K562 (cell line): ENCODE measurements at regions not wholly inside any gene's neighbourhood (a gene's known extent, or its start where the extent isn't known, plus 50 kb on each side); places are given as distances from the start of the nearest gene placed in this dataset.

Source experiments
- ATAC-seq: fragments of 200-7000 bp; cut with Tn5 transposase; 3 replicates; pipeline ENCODE4 v1.9.1; 2020; ENCODE audit warnings: moderate library complexity
- BruUV-seq: library from RNA; stranded (reverse); fragments of 400-500 nt; replicated peaks from 2 replicates; lab custom pipeline; 2021; lab: Mats Ljungman, UMichigan
- CTCF ChIA-PET: fragments of 300-600 bp; formaldehyde crosslinking; extraction: SDS; loops from one replicate; lab custom pipeline; 2021; ENCODE audit warnings: low intra/inter-chr PET ratio; lab: Yijun Ruan, JAX
- POLR2A ChIA-PET: fragments of 300-600, 350-650 bp; sonication (Branson Sonifier 250); formaldehyde crosslinking; extraction: SDS; loops from one replicate; lab custom pipeline; 2021; ENCODE audit warnings: antibody characterized with exemption, inconsistent platforms; lab: Yijun Ruan, JAX
- DNase-seq, 4 experiments: peaks; one replicate each; pipeline versions ENCODE4 v3.0.0 to v3.0.0-alpha.2; 2011 to 2018; ENCODE audit warnings: low spot score in 3 of 4, mixed read lengths in 3 of 4; ENCODE audit errors: extremely low read depth in 1 of 4
- FAIRE-seq: peaks from 2 replicates; lab custom pipeline; 2011; peaks lifted over from hg19 to GRCh38; lab: Jason Lieb, UNC
- H2AFZ ChIP-seq: 2 replicates; pipeline ENCODE4 v1.6.0; 2011; ENCODE audit warnings: low read depth, low read length, control low read depth, inconsistent platforms
- H3K27ac ChIP-seq: fragments of 200-600 bp; 3 replicates; pipeline ENCODE4 v1.8.0; 2011; ENCODE audit warnings: low read depth, mild to moderate bottlenecking, control low read depth, inconsistent platforms, low read length, moderate library complexity, mixed read lengths; ENCODE audit errors: extremely low read depth
- H3K27me3 ChIP-seq, 2 experiments: fragments of 300-600 bp in 1 of 2; 2 replicates in 1 of 2; 3 replicates in 1 of 2; pipeline versions ENCODE4 v1.6.0 to v1.8.0; 2011; ENCODE audit warnings: inconsistent platforms in 2 of 2, low read length in 2 of 2, mild to moderate bottlenecking in 1 of 2, mixed read lengths in 1 of 2, moderate library complexity in 1 of 2; ENCODE audit not compliant: control insufficient read depth in 2 of 2, insufficient read depth in 2 of 2
- H3K36me3 ChIP-seq: fragments of 300-600 bp; 3 replicates; pipeline ENCODE4 v1.8.0; 2011; ENCODE audit warnings: mild to moderate bottlenecking, low read length, inconsistent platforms; ENCODE audit not compliant: control insufficient read depth, insufficient read depth
- H3K4me1 ChIP-seq, 2 experiments: fragments of 200-600 bp in 1 of 2; replicated peaks in 1 of 2; 2 replicates in 1 of 2; 3 replicates in 1 of 2; pipeline versions ENCODE4 v1.5.1 to v1.8.0; 2011; ENCODE audit warnings: inconsistent platforms in 2 of 2, low read length in 2 of 2, mild to moderate bottlenecking in 1 of 2, mixed read lengths in 1 of 2, moderate library complexity in 1 of 2; ENCODE audit not compliant: control insufficient read depth in 2 of 2, insufficient read depth in 2 of 2
- H3K4me2 ChIP-seq: 2 replicates; pipeline ENCODE4 v1.6.1; 2011; ENCODE audit warnings: low read length, control low read depth, inconsistent platforms, mixed read lengths; ENCODE audit not compliant: insufficient read depth
- H3K4me3 ChIP-seq: fragments of 200-600 bp; sonication (generic), shearing (Covaris generic); 2 replicates; pipeline ENCODE4 v1.5.1; 2016; ENCODE audit warnings: control low read depth, inconsistent platforms
- H3K79me2 ChIP-seq: fragments of 200-600 bp; 3 replicates; pipeline ENCODE4 v1.8.0; 2011; ENCODE audit warnings: low read length, inconsistent platforms; ENCODE audit not compliant: control insufficient read depth, insufficient read depth
- H3K9ac ChIP-seq, 2 experiments: 2 replicates each; pipeline versions ENCODE4 v1.6.0 to v1.6.1; 2011; ENCODE audit warnings: low read depth in 2 of 2, low read length in 2 of 2, control low read depth in 1 of 2, inconsistent platforms in 1 of 2, mild to moderate bottlenecking in 1 of 2, mixed read lengths in 1 of 2; ENCODE audit not compliant: insufficient read depth in 1 of 2
- H3K9me1 ChIP-seq: one replicate; pipeline ENCODE4 v1.6.0; 2011; ENCODE audit warnings: inconsistent platforms, mild to moderate bottlenecking, low read length, moderate library complexity; ENCODE audit not compliant: control insufficient read depth, insufficient read depth
- H3K9me3 ChIP-seq: replicated peaks from 2 replicates; pipeline ENCODE4 v1.5.1; 2011; ENCODE audit warnings: low read depth, low read length, inconsistent platforms; ENCODE audit not compliant: control insufficient read depth, insufficient read depth
- H4K20me1 ChIP-seq: replicated peaks from 2 replicates; pipeline ENCODE4 v1.6.1; 2011; ENCODE audit warnings: low read length, inconsistent platforms, mixed read lengths; ENCODE audit not compliant: control insufficient read depth, insufficient read depth
- PTTG1 ChIP-seq: fragments of 450-650 bp; IDR thresholded peaks from 2 replicates; pipeline ENCODE4 v1.6.1; 2016; ENCODE audit warnings: low read depth, mild to moderate bottlenecking, missing genetic modification characterization, missing compliant biosample characterization
- RBBP5 ChIP-seq: fragments of 200-600 bp; sonication (generic); IDR thresholded peaks from 2 replicates; pipeline ENCODE4 v1.6.1; 2012; ENCODE audit warnings: borderline replicate concordance, mild to moderate bottlenecking, low read length, control low read depth, inconsistent platforms; ENCODE audit not compliant: insufficient read depth, poor library complexity, severe bottlenecking
- SPI1 ChIP-seq: IDR thresholded peaks from 2 replicates; pipeline ENCODE4 v1.6.1; 2011; ENCODE audit warnings: low read depth, low read length, control low read depth, borderline replicate concordance
- WGBS: fragments of 100-300 bp; shearing (Covaris generic); methylation state at CpG from one replicate; pipeline ENCODE4 v1.1.6; 2016; ENCODE audit warnings: low coverage, mixed read lengths; ENCODE audit not compliant: insufficient coverage; ENCODE audit errors: missing lambda C conversion rate; 5-methylcytosine and 5-hydroxymethylcytosine counted together
- in situ Hi-C: fragments of 300-500 bp; cut with MboI; formaldehyde crosslinking; loops from 4 replicates; pipeline ENCODE4 v1.15.0; 2018; ENCODE audit warnings: inconsistent platforms, mixed read lengths
- intact Hi-C: fragments of 100-400 bp; cut with micrococcal nuclease; formaldehyde crosslinking; loops from 2 replicates; pipeline ENCODE4 v1.14.2; 2022
- TF ChIP-seq, protein P1 (sequence below), 3 experiments: IDR thresholded peaks in 2 of 3; conservative IDR thresholded peaks in 1 of 3; 2 replicates each; pipeline ENCODE4 v1.5.1; 2011 to 2012; ENCODE audit warnings: low read length in 3 of 3, mild to moderate bottlenecking in 3 of 3, control low read depth in 2 of 3, improper control_type of control experiment in 1 of 3, inconsistent platforms in 1 of 3, low read depth in 1 of 3, mixed read lengths in 1 of 3, moderate library complexity in 1 of 3; ENCODE audit not compliant: insufficient read depth in 2 of 3

- ChIA-PET CTCF (no interaction called here), POLR2A (interaction anchor here (0.6 to 0.8 kb wide), 4 partner anchors 8 to 383 kb away, joined by 3 read pairs; no protein-coding TSS in a partner anchor)
- H3K27me3 ChIP-seq, result no peaks in the 10 kb centered on the region
- H3K4me3 ChIP-seq, result peak overlapping the region; percentile 18; the same call in 1 of the 2 replicates
- H3K9me3 ChIP-seq, result no peaks in the 10 kb centered on the region
- peak overlapping the region; percentile 56 to 79; a peak in 3 of 4 replicates for H3K9ac ChIP-seq
- H2AFZ ChIP-seq, result peak overlapping the region; percentile 64
- in situ Hi-C loops, result no loop called here
- intact Hi-C loops, result loop anchor here (5.0 kb wide), 1 partner anchor 100 kb away; no protein-coding TSS in a partner anchor
- no peaks in the 10 kb centered on the region for H3K36me3 ChIP-seq
- no peaks in the 10 kb centered on the region for H3K79me2 ChIP-seq
- ATAC-seq, result peak; percentile 89
- no peaks in the 10 kb centered on the region for H4K20me1 ChIP-seq
- peak overlapping the region; percentile 50 for H3K27ac ChIP-seq
- no peaks in the 10 kb centered on the region for H3K9me1 ChIP-seq
- 14% methylated on average over 11 of the region's 12 CpGs for WGBS
- peak; percentile 73 for FAIRE-seq
- TF ChIP-seq, protein P1, sequence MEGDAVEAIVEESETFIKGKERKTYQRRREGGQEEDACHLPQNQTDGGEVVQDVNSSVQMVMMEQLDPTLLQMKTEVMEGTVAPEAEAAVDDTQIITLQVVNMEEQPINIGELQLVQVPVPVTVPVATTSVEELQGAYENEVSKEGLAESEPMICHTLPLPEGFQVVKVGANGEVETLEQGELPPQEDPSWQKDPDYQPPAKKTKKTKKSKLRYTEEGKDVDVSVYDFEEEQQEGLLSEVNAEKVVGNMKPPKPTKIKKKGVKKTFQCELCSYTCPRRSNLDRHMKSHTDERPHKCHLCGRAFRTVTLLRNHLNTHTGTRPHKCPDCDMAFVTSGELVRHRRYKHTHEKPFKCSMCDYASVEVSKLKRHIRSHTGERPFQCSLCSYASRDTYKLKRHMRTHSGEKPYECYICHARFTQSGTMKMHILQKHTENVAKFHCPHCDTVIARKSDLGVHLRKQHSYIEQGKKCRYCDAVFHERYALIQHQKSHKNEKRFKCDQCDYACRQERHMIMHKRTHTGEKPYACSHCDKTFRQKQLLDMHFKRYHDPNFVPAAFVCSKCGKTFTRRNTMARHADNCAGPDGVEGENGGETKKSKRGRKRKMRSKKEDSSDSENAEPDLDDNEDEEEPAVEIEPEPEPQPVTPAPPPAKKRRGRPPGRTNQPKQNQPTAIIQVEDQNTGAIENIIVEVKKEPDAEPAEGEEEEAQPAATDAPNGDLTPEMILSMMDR (IDR thresholded peaks at IDR 0.05 in 2 of 3, conservative IDR thresholded peaks at IDR 0.05 in 1 of 3; ENCODE audit: insufficient read depth in 2 of 3, low read depth in 1 of 3, low read length in 3 of 3), result 0 out of 6 replicates have a peak, but pooled peaks of 1 of the 3 experiments have one; percentile 5
- TF ChIP-seq SPI1 (peak; percentile 45; the same call in 1 of the 2 replicates), PTTG1 (no peak), RBBP5 (peak; percentile 23)
- peaks cover 0 to 18% of the 10 kb centered on the region in 2 experiments; a peak in 4 of 5 replicates for H3K4me1 ChIP-seq
- DNase-seq, result peak in 2 of 4 experiments; percentile 25 to 38
- BruUV-seq, result no TSS peak
- H3K4me2 ChIP-seq, result peak overlapping the region; percentile 69
Observed at GRCh38 chr13:50512474-50513299, 330.8 kb downstream of the DLEU7 start.
